ENCODE measurements at regions not wholly inside any gene's neighbourhood (a gene's known extent, or its start where the extent isn't known, plus 50 kb on each side); places are given as distances from the start of the nearest gene placed in this dataset.

DNA sequence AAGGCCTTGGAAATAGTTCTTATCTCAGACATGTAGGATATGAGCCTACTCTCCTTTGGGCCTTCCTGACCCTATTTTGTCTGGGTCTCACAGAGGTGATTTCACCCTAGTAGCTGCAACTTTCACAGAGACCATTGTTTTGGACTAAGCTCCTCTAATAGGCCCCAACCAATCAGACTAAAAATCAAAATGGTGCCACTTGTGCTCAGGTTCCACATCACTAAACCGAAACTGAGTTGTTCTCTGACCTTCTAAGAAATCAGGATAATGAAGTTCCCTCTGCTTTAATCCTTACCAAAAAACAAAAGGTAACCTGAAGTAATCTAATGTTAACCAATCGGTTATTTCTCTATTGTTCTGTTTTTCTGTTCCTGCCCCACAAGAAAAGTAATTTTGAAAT is 143.6 kb downstream of the CD24 start:
- CTCF ChIA-PET = interaction anchor here (1.4 kb wide), 1 partner anchor 8 kb away, joined by 3 read pairs; no protein-coding TSS in a partner anchor

DNA sequence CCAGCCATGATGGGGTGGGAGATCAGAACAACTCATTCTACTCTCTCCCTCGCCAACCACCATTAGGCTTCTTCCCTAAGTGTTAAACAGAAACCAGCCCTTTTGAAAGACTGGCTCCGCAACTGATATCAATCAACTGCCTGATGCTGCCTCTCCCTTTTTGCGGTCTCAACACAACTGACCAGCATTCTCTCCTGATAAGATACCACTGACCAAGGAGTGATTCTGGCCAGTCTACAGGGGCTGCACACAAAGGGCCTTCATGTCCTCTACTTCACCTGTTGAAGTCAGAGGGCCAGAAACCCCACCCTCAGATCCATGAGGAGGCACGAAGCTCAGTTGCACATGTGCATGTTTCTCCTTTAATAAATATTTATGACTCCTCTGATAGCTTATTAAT is 145.1 kb downstream of the CD24 start:
- no peak overlapping the region for H3K4me3 ChIP-seq (ENCODE audit: low read depth, low read length)
- TF ChIP-seq, protein P1, sequence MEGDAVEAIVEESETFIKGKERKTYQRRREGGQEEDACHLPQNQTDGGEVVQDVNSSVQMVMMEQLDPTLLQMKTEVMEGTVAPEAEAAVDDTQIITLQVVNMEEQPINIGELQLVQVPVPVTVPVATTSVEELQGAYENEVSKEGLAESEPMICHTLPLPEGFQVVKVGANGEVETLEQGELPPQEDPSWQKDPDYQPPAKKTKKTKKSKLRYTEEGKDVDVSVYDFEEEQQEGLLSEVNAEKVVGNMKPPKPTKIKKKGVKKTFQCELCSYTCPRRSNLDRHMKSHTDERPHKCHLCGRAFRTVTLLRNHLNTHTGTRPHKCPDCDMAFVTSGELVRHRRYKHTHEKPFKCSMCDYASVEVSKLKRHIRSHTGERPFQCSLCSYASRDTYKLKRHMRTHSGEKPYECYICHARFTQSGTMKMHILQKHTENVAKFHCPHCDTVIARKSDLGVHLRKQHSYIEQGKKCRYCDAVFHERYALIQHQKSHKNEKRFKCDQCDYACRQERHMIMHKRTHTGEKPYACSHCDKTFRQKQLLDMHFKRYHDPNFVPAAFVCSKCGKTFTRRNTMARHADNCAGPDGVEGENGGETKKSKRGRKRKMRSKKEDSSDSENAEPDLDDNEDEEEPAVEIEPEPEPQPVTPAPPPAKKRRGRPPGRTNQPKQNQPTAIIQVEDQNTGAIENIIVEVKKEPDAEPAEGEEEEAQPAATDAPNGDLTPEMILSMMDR (IDR thresholded peaks at IDR 0.05; ENCODE audit: insufficient read depth, low read depth, low read length) = no peak
- ChIA-PET POLR2A (no interaction called here), CTCF (no interaction called here)
- H3K27me3 ChIP-seq (ENCODE audit: control insufficient read depth, insufficient read depth, low read length) = 0 out of 2 replicates have a peak, but pooled peaks cover 2% of the 10 kb centered on the region
- no peaks in the 10 kb centered on the region for H3K36me3 ChIP-seq (ENCODE audit: control insufficient read depth, insufficient read depth, low read length)
- DNase-seq (ENCODE audit: low read depth) = no peak

More for the DNA sequence above, 143.6 kb downstream of the CD24 start:
- Histone ChIP-seq H3K4me3 (ENCODE audit: low read depth, low read length) (no peak overlapping the region), H3K36me3 (ENCODE audit: control insufficient read depth, insufficient read depth, low read length) (no peaks in the 10 kb centered on the region), H3K27me3 (ENCODE audit: control insufficient read depth, insufficient read depth, low read length) (0 out of 2 replicates have a peak, but pooled peaks cover 2% of the 10 kb centered on the region)
- no peak for DNase-seq (ENCODE audit: low read depth)
- TF ChIP-seq, protein P1 (IDR thresholded peaks at IDR 0.05; ENCODE audit: insufficient read depth, low read depth, low read length) = no peak
- POLR2A ChIA-PET = no interaction called here

DNA sequence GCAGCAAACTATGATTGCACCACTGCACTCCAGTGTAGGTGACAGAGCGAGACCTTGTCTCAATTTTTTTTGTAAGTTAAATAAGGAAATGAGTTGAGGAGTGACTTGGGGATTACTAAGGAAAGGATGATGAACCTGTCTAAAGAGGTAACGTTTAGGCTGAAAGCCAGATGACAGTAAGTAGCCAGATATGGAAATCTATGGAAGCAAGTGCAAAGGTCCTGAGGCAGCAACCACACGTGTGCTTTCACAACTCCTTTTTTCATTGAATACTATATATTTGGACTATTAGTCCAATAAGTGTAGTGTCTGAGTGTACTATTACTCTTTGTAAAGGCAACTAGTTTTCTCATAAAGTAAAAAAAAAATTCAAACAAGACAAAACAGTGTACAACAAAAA is 147.4 kb downstream of the CD24 start:
- ChIA-PET POLR2A (no interaction called here), CTCF (no interaction called here)
- Histone ChIP-seq H3K36me3 (ENCODE audit: control insufficient read depth, insufficient read depth, low read length) (no peaks in the 10 kb centered on the region), H3K27me3 (ENCODE audit: control insufficient read depth, insufficient read depth, low read length) (0 out of 2 replicates have a peak, but pooled peaks cover 2% of the 10 kb centered on the region), H3K4me3 (ENCODE audit: low read depth, low read length) (no peak overlapping the region)
- TF ChIP-seq, protein P1 (IDR thresholded peaks at IDR 0.05; ENCODE audit: insufficient read depth, low read depth, low read length) = no peak
- DNase-seq (ENCODE audit: low read depth) = no peak

DNA sequence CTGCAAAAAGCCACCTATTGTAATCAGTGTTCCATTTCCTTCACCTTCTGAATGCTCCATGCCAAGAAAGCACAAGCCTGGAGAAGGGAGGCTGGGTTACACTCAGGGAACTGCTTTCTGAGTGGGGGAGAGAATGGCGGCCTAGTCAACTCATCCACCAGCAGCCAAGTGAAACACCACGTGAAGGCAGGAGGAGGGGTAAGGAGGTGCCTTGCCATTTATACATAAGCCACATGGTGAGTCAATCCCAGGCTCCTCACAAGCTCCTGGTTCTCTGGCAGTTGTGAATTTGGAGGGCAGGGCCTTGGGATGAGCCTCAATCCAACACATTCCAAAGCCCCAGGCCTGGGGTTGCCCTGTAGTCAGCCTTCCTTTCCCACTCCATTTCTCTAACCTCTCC is 149.4 kb downstream of the CD24 start:
- DNase-seq (ENCODE audit: low read depth) = no peak

DNA sequence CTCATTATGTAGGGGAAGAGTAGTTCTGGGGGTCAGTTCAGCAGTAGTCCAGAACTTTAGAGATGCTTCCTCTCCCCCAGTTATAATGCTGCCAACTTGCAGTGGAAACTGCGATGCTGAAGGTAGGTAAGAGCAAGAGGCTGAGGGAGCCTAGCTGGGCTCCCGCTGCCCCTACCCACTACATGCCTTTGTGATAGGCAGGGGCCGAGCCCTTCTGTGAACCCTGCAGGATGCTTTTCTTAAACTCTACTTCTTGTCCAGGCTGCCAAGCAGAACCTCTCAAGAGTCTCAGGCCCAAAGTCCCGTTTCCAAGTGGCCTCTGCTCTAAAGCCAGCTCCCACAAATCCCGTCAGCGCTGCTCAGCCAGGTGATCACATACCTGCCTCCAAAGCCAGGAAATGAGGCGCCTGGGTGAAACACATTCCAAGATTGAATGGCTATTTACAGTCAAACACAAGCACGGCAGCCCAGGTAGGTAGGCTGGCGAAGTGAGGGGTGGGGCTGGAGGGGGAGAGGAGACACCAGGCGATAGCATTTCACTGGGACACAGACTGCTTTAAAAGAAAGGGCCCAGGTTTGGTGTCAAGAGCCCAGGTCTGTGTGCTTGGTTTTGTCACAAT is 150.7 kb downstream of the CD24 start:
- ChIA-PET CTCF (no interaction called here), POLR2A (no interaction called here)
- TF ChIP-seq, protein P1 (IDR thresholded peaks at IDR 0.05; ENCODE audit: insufficient read depth, low read depth, low read length) = no peak
- H3K36me3 ChIP-seq (ENCODE audit: control insufficient read depth, insufficient read depth, low read length) = no peaks in the 10 kb centered on the region
- no peaks in the 10 kb centered on the region for H3K27me3 ChIP-seq (ENCODE audit: control insufficient read depth, insufficient read depth, low read length)
- H3K4me3 ChIP-seq (ENCODE audit: low read depth, low read length) = no peak overlapping the region
- no peak for DNase-seq (ENCODE audit: low read depth)

More for the DNA sequence above, 149.4 kb downstream of the CD24 start:
- H3K4me3 ChIP-seq (ENCODE audit: low read depth, low read length) = no peak overlapping the region
- no peaks in the 10 kb centered on the region for H3K36me3 ChIP-seq (ENCODE audit: control insufficient read depth, insufficient read depth, low read length)
- TF ChIP-seq, protein P1 (IDR thresholded peaks at IDR 0.05; ENCODE audit: insufficient read depth, low read depth, low read length) = no peak
- CTCF ChIA-PET = no interaction called here
- POLR2A ChIA-PET = no interaction called here
- H3K27me3 ChIP-seq (ENCODE audit: control insufficient read depth, insufficient read depth, low read length) = 0 out of 2 replicates have a peak, but pooled peaks cover 2% of the 10 kb centered on the region
